B cell (primary cell): ENCODE measurements at regions not wholly inside any gene's neighbourhood (a gene's known extent, or its start where the extent isn't known, plus 50 kb on each side); places are given as distances from the start of the nearest gene placed in this dataset.

Experiments
- ATAC-seq: fragments of 200-7000 bp; cut with Tn5 transposase; one replicate; pipeline ENCODE4 v1.10.0; 2021; ENCODE audit warnings: low read depth, mild to moderate bottlenecking, moderate number of reproducible peaks, moderate library complexity
- CTCF ChIA-PET: fragments of 350-600 bp; sonication (Branson Sonifier 250); formaldehyde crosslinking; loops from one replicate; lab custom pipeline; 2021; ENCODE audit warnings: antibody characterized with exemption, inconsistent platforms; lab: Charles Lee
- POLR2A ChIA-PET: fragments of 350-600 bp; sonication (Branson Sonifier 250); formaldehyde crosslinking; loops from one replicate; lab custom pipeline; 2021; ENCODE audit warnings: antibody characterized with exemption; lab: Charles Lee
- DNase-seq: peaks from one replicate; pipeline ENCODE4 v3.0.0; 2013
- H2AFZ ChIP-seq: 2 replicates; pipeline ENCODE4 v1.6.1; 2012; ENCODE audit warnings: mild to moderate bottlenecking, low read depth, low read length; ENCODE audit not compliant: insufficient read depth, poor library complexity, severe bottlenecking
- H3K27ac ChIP-seq, 2 donors: 1 replicate in 1 of 2; 2 replicates in 1 of 2; pipeline ENCODE4 v1.5.1; 2012 to 2013; ENCODE audit warnings: low read length in 2 of 2, mild to moderate bottlenecking in 2 of 2, moderate library complexity in 1 of 2
- H3K27me3 ChIP-seq, 4 experiments: fragments of 200-600 bp in 1 of 4; sonication (generic) in 1 of 4; replicated peaks in 1 of 4; 1 replicate in 2 of 4; 2 replicates in 2 of 4; pipeline versions ENCODE4 v1.6.1 to v1.7.0; 2013 to 2016; ENCODE audit warnings: low read length in 3 of 4, mild to moderate bottlenecking in 2 of 4, mixed read lengths in 1 of 4, moderate library complexity in 1 of 4; ENCODE audit not compliant: insufficient read depth in 4 of 4, control insufficient read depth in 3 of 4; ENCODE audit errors: control extremely low read depth in 1 of 4
- H3K36me3 ChIP-seq, 2 experiments: replicated peaks in 1 of 2; 1 replicate in 1 of 2; 2 replicates in 1 of 2; pipeline versions ENCODE4 v1.6.1 to v1.7.1; 2013; ENCODE audit warnings: low read length in 1 of 2; ENCODE audit not compliant: insufficient read depth in 2 of 2, control insufficient read depth in 1 of 2; ENCODE audit errors: control extremely low read depth in 1 of 2, extremely low read depth in 1 of 2
- H3K4me1 ChIP-seq, 2 donors: fragments of 200-600 bp in 1 of 2; sonication (generic) in 1 of 2; 1 replicate in 1 of 2; 2 replicates in 1 of 2; pipeline versions ENCODE4 v1.5.1 to v1.6.1; 2013 to 2017; ENCODE audit warnings: low read length in 2 of 2; ENCODE audit not compliant: control insufficient read depth in 2 of 2, insufficient read depth in 2 of 2
- H3K4me2 ChIP-seq: replicated peaks from 2 replicates; pipeline ENCODE3; 2012; ENCODE audit warnings: mild to moderate bottlenecking, low read depth, low read length; ENCODE audit not compliant: poor library complexity, severe bottlenecking
- H3K4me3 ChIP-seq, 5 experiments: fragments of 200-600 bp in 1 of 5; sonication (generic) in 1 of 5; 1 replicate in 3 of 5; 2 replicates in 2 of 5; pipeline versions ENCODE4 v1.5.1 to v1.7.0; 2011 to 2016; ENCODE audit warnings: low read length in 4 of 5, mild to moderate bottlenecking in 4 of 5, low read depth in 2 of 5, control low read depth in 1 of 5, moderate library complexity in 1 of 5; ENCODE audit not compliant: insufficient read depth in 1 of 5; ENCODE audit errors: control extremely low read depth in 1 of 5, extremely low read depth in 1 of 5
- H3K79me2 ChIP-seq: fragments of 200-600 bp; sonication (generic); one replicate; pipeline ENCODE4 v1.6.0; 2016; ENCODE audit warnings: low read length; ENCODE audit not compliant: control insufficient read depth, insufficient read depth
- H3K9ac ChIP-seq: fragments of 200-600 bp; sonication (generic); 2 replicates; pipeline ENCODE4 v1.6.1; 2017; ENCODE audit warnings: mild to moderate bottlenecking, low read length, moderate library complexity
- H3K9me3 ChIP-seq, 3 donors: one replicate each; pipeline versions ENCODE4 v1.6.1 to v1.7.1; 2013; ENCODE audit warnings: low read length in 2 of 3; ENCODE audit not compliant: control insufficient read depth in 2 of 3, insufficient read depth in 1 of 3; ENCODE audit errors: control extremely low read depth in 1 of 3
- H4K20me1 ChIP-seq: 2 replicates; pipeline ENCODE4 v1.6.0; 2012; ENCODE audit warnings: mild to moderate bottlenecking, low read length; ENCODE audit not compliant: insufficient read depth, control insufficient read depth, poor library complexity, severe bottlenecking
- H3K27ac Mint-ChIP-seq: one replicate; pipeline ENCODE4 v1.8.0; 2021; ENCODE audit warnings: mixed read lengths
- H3K27me3 Mint-ChIP-seq: one replicate; pipeline ENCODE4 v1.8.0; 2021; ENCODE audit warnings: mixed read lengths
- H3K4me1 Mint-ChIP-seq: one replicate; pipeline ENCODE4 v1.8.0; 2021; ENCODE audit warnings: mixed read lengths
- H3K4me3 Mint-ChIP-seq: one replicate; pipeline ENCODE4 v1.8.0; 2021; ENCODE audit warnings: mixed read lengths
- H3K9me3 Mint-ChIP-seq: one replicate; pipeline ENCODE4 v1.8.0; 2022; ENCODE audit warnings: mixed read lengths; ENCODE audit not compliant: insufficient read depth
- EZH2 ChIP-seq: IDR thresholded peaks from 2 replicates; pipeline ENCODE4 v1.6.1; 2012; ENCODE audit warnings: borderline replicate concordance, low read depth, mild to moderate bottlenecking, moderate library complexity, low read length; ENCODE audit not compliant: insufficient read depth, poor library complexity, severe bottlenecking
- WGBS: methylation state at CpG from one replicate; pipeline ENCODE4 v1.1.5; 2013; ENCODE audit warnings: missing lambda C conversion rate; ENCODE audit not compliant: insufficient coverage; 5-methylcytosine and 5-hydroxymethylcytosine counted together
- intact Hi-C: fragments of 100-400 bp; cut with micrococcal nuclease; formaldehyde crosslinking; loops from one replicate; pipeline ENCODE4 v1.10.0; 2022
- TF ChIP-seq, protein P1 (sequence below): fragments of 200-600 bp; IDR thresholded peaks from one replicate; pipeline ENCODE4 v1.8.0; 2022; ENCODE audit warnings: antibody characterized with exemption, mild to moderate bottlenecking

DNA sequence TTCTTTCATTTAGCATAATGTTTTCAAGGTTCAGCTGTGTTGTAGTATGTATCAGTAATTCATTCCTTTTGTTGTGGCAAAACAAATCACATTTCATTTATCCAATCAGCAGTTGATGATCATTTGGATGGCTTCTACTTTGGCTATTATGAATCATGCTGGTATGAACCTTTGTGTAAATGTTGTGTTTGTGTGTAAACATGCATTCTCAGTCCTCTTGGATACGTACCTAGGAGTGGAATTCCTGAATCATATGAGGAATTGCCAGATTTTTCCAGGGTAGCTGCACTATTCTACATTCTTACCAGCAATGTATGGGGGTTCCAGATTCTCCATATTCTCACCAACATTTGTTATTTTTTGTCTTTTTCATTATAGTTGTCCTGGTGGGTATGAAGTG, 578.5 kb upstream of the MKI67 start:
- intact Hi-C loops: no loop called here
- Histone ChIP-seq H2AFZ (no peak overlapping the region), H3K4me3 (no peak overlapping the region), H3K27ac (no peak overlapping the region), H3K79me2 (no peaks in the 10 kb centered on the region), H3K36me3 (no peaks in the 10 kb centered on the region), H3K4me1 (no peaks in the 10 kb centered on the region), H3K9me3 (peaks cover 0 to 8% (median 0%) of the 10 kb centered on the region in 3 donors), H3K9ac (no peak overlapping the region), H3K27me3 (no peaks in the 10 kb centered on the region), H4K20me1 (no peaks in the 10 kb centered on the region), H3K4me2 (no peak overlapping the region)
- H3K4me1 Mint-ChIP-seq: no peaks in the 10 kb centered on the region
- WGBS: no CpG with 5 or more reads among the region's 1 CpG
- H3K27me3 Mint-ChIP-seq: peaks cover 5% of the 10 kb centered on the region
- TF ChIP-seq, protein P1, sequence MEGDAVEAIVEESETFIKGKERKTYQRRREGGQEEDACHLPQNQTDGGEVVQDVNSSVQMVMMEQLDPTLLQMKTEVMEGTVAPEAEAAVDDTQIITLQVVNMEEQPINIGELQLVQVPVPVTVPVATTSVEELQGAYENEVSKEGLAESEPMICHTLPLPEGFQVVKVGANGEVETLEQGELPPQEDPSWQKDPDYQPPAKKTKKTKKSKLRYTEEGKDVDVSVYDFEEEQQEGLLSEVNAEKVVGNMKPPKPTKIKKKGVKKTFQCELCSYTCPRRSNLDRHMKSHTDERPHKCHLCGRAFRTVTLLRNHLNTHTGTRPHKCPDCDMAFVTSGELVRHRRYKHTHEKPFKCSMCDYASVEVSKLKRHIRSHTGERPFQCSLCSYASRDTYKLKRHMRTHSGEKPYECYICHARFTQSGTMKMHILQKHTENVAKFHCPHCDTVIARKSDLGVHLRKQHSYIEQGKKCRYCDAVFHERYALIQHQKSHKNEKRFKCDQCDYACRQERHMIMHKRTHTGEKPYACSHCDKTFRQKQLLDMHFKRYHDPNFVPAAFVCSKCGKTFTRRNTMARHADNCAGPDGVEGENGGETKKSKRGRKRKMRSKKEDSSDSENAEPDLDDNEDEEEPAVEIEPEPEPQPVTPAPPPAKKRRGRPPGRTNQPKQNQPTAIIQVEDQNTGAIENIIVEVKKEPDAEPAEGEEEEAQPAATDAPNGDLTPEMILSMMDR: no peak
- H3K9me3 Mint-ChIP-seq: no peaks in the 10 kb centered on the region
- no peak for ATAC-seq
- no peak overlapping the region for H3K27ac Mint-ChIP-seq
- DNase-seq: no peak
- ChIA-PET CTCF (no interaction called here), POLR2A (no interaction called here)
- H3K4me3 Mint-ChIP-seq: no peak overlapping the region

DNA sequence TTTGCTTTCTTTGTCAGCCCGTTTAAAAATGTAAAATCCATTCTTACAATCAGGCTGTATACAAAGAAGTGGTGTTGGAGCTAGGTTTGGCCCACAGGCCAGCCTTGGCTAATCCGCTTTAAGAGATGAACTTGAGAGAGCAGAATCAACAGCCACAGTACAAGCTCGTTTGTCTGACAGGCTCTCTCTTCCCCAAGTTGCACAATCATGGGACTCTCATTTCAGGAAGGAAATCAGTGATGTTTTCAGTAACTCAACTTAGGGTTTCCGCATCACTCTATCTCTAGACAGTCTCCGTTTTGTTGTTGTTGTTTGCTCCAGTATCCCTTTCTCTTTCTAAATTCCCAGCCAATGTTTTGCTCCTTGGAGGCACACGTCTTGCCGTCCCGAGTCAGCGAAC, 582.0 kb upstream of the MKI67 start:
- TF ChIP-seq, protein P1: no peak
- no peak for TF ChIP-seq EZH2
- DNase-seq (no peak), ATAC-seq (no peak)
- Histone ChIP-seq H3K27ac (no peak overlapping the region), H3K4me3 (no peak overlapping the region), H3K27me3 (peaks cover 0 to 5% (median 0%) of the 10 kb centered on the region in 4 experiments), H3K79me2 (no peaks in the 10 kb centered on the region), H3K9ac (no peak overlapping the region), H2AFZ (no peak overlapping the region), H3K9me3 (peaks cover 0 to 26% (median 0%) of the 10 kb centered on the region in 3 donors), H3K36me3 (no peaks in the 10 kb centered on the region), H4K20me1 (no peaks in the 10 kb centered on the region), H3K4me2 (no peak overlapping the region), H3K4me1 (no peaks in the 10 kb centered on the region)
- intact Hi-C loops: no loop called here
- Mint-ChIP-seq H3K9me3 (no peaks in the 10 kb centered on the region), H3K27me3 (peaks cover 6% of the 10 kb centered on the region), H3K4me3 (no peak overlapping the region), H3K4me1 (no peaks in the 10 kb centered on the region), H3K27ac (no peak overlapping the region)
- CTCF ChIA-PET: no interaction called here
- POLR2A ChIA-PET: no interaction called here
- 75% methylated on average over 6 of the region's 9 CpGs for WGBS
